Activated CD4-positive, alpha-beta memory T cell treated with anti-CD3 and anti-CD28 coated beads, Interleukin-2, amount 10 ng/mL, durations not matched to agents 7 days and 5 days (primary cell): ENCODE measurements at regions not wholly inside any gene's neighbourhood (a gene's known extent, or its start where the extent isn't known, plus 50 kb on each side); places are given as distances from the start of the nearest gene placed in this dataset.

Experiments used
- CTCF ChIA-PET: fragments of 350-600 bp; sonication (Branson Sonifier 250); formaldehyde crosslinking; loops from one replicate; lab custom pipeline; 2021; ENCODE audit warnings: antibody characterized with exemption, inconsistent platforms; lab: Charles Lee
- POLR2A ChIA-PET: fragments of 350-600 bp; sonication (Branson Sonifier 250); formaldehyde crosslinking; loops from one replicate; lab custom pipeline; 2021; ENCODE audit warnings: antibody characterized with exemption; lab: Charles Lee
- DNase-seq: peaks from one replicate; pipeline ENCODE4 v3.0.0-alpha.2; 2020
- H3K27ac Mint-ChIP-seq: one replicate; pipeline ENCODE4 v1.8.0; 2021; ENCODE audit warnings: mild to moderate bottlenecking, mixed read lengths
- H3K27me3 Mint-ChIP-seq: one replicate; pipeline ENCODE4 v1.8.0; 2021; ENCODE audit warnings: mixed read lengths
- H3K36me3 Mint-ChIP-seq: one replicate; pipeline ENCODE4 v1.8.0; 2021; ENCODE audit warnings: low read depth, mixed read lengths
- H3K4me1 Mint-ChIP-seq: one replicate; pipeline ENCODE4 v1.8.0; 2021; ENCODE audit warnings: mixed read lengths
- H3K4me3 Mint-ChIP-seq: one replicate; pipeline ENCODE4 v1.8.0; 2021; ENCODE audit warnings: mild to moderate bottlenecking, mixed read lengths
- H3K9me3 Mint-ChIP-seq: one replicate; pipeline ENCODE4 v1.8.0; 2021; ENCODE audit warnings: mixed read lengths

GRCh38 chr5:74240783-74241750 lies 399.5 kb downstream of the ENC1 start:
- POLR2A ChIA-PET: no interaction called here
- Mint-ChIP-seq H3K36me3 (no peaks in the 10 kb centered on the region), H3K4me1 (peaks cover 8% of the 10 kb centered on the region), H3K4me3 (no peak overlapping the region), H3K9me3 (no peaks in the 10 kb centered on the region), H3K27ac (no peak overlapping the region), H3K27me3 (peaks cover 25% of the 10 kb centered on the region)
- no peak for DNase-seq
- CTCF ChIA-PET: no interaction called here

- H3K4me1 Mint-ChIP-seq: peaks cover 8% of the 10 kb centered on the region
- no peak overlapping the region for H3K27ac Mint-ChIP-seq
- H3K27me3 Mint-ChIP-seq: peaks cover 25% of the 10 kb centered on the region
- H3K36me3 Mint-ChIP-seq: no peaks in the 10 kb centered on the region
- ChIA-PET POLR2A (no interaction called here), CTCF (no interaction called here)
- no peak overlapping the region for H3K4me3 Mint-ChIP-seq
- DNase-seq: no peak
- no peaks in the 10 kb centered on the region for H3K9me3 Mint-ChIP-seq
These were observed 401.3 kb downstream of the ENC1 start for GRCh38 chr5:74239261-74239660.

GRCh38 chr5:74237571-74238145 lies 402.9 kb downstream of the ENC1 start:
- H3K27me3 Mint-ChIP-seq: peaks cover 18% of the 10 kb centered on the region
- CTCF ChIA-PET: no interaction called here
- POLR2A ChIA-PET: no interaction called here
- H3K4me3 Mint-ChIP-seq: no peak overlapping the region
- no peak for DNase-seq
- H3K9me3 Mint-ChIP-seq: no peaks in the 10 kb centered on the region
- H3K27ac Mint-ChIP-seq: no peak overlapping the region
- H3K4me1 Mint-ChIP-seq: peaks cover 8% of the 10 kb centered on the region
- H3K36me3 Mint-ChIP-seq: no peaks in the 10 kb centered on the region

- Mint-ChIP-seq H3K27me3 (peaks cover 18% of the 10 kb centered on the region), H3K9me3 (no peaks in the 10 kb centered on the region), H3K4me3 (no peak overlapping the region), H3K27ac (no peak overlapping the region), H3K4me1 (peaks cover under 1% of the 10 kb centered on the region), H3K36me3 (no peaks in the 10 kb centered on the region)
- ChIA-PET CTCF (interaction anchor here (0.6 kb wide), 1 partner anchor 229 kb away, joined by 3 read pairs; no protein-coding TSS in a partner anchor), POLR2A (no interaction called here)
- no peak for DNase-seq
These were observed 405.0 kb downstream of the ENC1 start for GRCh38 chr5:74235552-74235951.

GRCh38 chr5:74233571-74233970 lies 407.0 kb downstream of the ENC1 start:
- Mint-ChIP-seq H3K27ac (no peak overlapping the region), H3K27me3 (peaks cover 13% of the 10 kb centered on the region), H3K4me3 (no peak overlapping the region), H3K4me1 (no peaks in the 10 kb centered on the region), H3K36me3 (no peaks in the 10 kb centered on the region), H3K9me3 (no peaks in the 10 kb centered on the region)
- no peak for DNase-seq
- CTCF ChIA-PET: no interaction called here
- POLR2A ChIA-PET: no interaction called here

GRCh38 chr5:74233091-74233490 lies 407.4 kb downstream of the ENC1 start:
- Mint-ChIP-seq H3K9me3 (no peaks in the 10 kb centered on the region), H3K27me3 (peaks cover 9% of the 10 kb centered on the region), H3K4me3 (no peak overlapping the region), H3K4me1 (no peaks in the 10 kb centered on the region), H3K27ac (no peak overlapping the region), H3K36me3 (no peaks in the 10 kb centered on the region)
- ChIA-PET POLR2A (no interaction called here), CTCF (no interaction called here)
- no peak for DNase-seq

GRCh38 chr5:74232276-74232675 lies 408.3 kb downstream of the ENC1 start:
- ChIA-PET CTCF (no interaction called here), POLR2A (no interaction called here)
- Mint-ChIP-seq H3K4me3 (no peak overlapping the region), H3K9me3 (no peaks in the 10 kb centered on the region), H3K36me3 (no peaks in the 10 kb centered on the region), H3K27me3 (peaks cover 11% of the 10 kb centered on the region), H3K27ac (no peak overlapping the region), H3K4me1 (no peaks in the 10 kb centered on the region)
- no peak for DNase-seq

GRCh38 chr5:74231697-74232096 lies 408.8 kb downstream of the ENC1 start:
- ChIA-PET POLR2A (no interaction called here), CTCF (no interaction called here)
- H3K27me3 Mint-ChIP-seq: peaks cover 7% of the 10 kb centered on the region
- H3K36me3 Mint-ChIP-seq: no peaks in the 10 kb centered on the region
- H3K9me3 Mint-ChIP-seq: no peaks in the 10 kb centered on the region
- no peak overlapping the region for H3K4me3 Mint-ChIP-seq
- no peaks in the 10 kb centered on the region for H3K4me1 Mint-ChIP-seq
- no peak overlapping the region for H3K27ac Mint-ChIP-seq
- no peak for DNase-seq

GRCh38 chr5:74226716-74227485 lies 413.6 kb downstream of the ENC1 start:
- Mint-ChIP-seq H3K4me3 (no peak overlapping the region), H3K9me3 (no peaks in the 10 kb centered on the region), H3K36me3 (no peaks in the 10 kb centered on the region), H3K27me3 (peaks cover 13% of the 10 kb centered on the region), H3K4me1 (no peaks in the 10 kb centered on the region), H3K27ac (no peak overlapping the region)
- ChIA-PET POLR2A (no interaction called here), CTCF (no interaction called here)
- no peak for DNase-seq

GRCh38 chr5:74225587-74225986 lies 414.9 kb downstream of the ENC1 start:
- CTCF ChIA-PET: no interaction called here
- Mint-ChIP-seq H3K4me1 (no peaks in the 10 kb centered on the region), H3K4me3 (no peak overlapping the region), H3K27me3 (peaks cover 11% of the 10 kb centered on the region), H3K27ac (no peak overlapping the region), H3K9me3 (no peaks in the 10 kb centered on the region), H3K36me3 (no peaks in the 10 kb centered on the region)
- POLR2A ChIA-PET: no interaction called here
- DNase-seq: no peak

- H3K9me3 Mint-ChIP-seq: no peaks in the 10 kb centered on the region
- CTCF ChIA-PET: no interaction called here
- no peak overlapping the region for H3K27ac Mint-ChIP-seq
- H3K27me3 Mint-ChIP-seq: peaks cover 11% of the 10 kb centered on the region
- no peak for DNase-seq
- H3K4me3 Mint-ChIP-seq: no peak overlapping the region
- H3K36me3 Mint-ChIP-seq: no peaks in the 10 kb centered on the region
- H3K4me1 Mint-ChIP-seq: no peaks in the 10 kb centered on the region
- POLR2A ChIA-PET: no interaction called here
These were observed 416.2 kb downstream of the ENC1 start for GRCh38 chr5:74224331-74224730.

- DNase-seq: no peak
- Mint-ChIP-seq H3K9me3 (no peaks in the 10 kb centered on the region), H3K27me3 (peaks cover 16% of the 10 kb centered on the region), H3K4me1 (no peaks in the 10 kb centered on the region), H3K36me3 (no peaks in the 10 kb centered on the region), H3K4me3 (no peak overlapping the region), H3K27ac (no peak overlapping the region)
- CTCF ChIA-PET: no interaction called here
- POLR2A ChIA-PET: no interaction called here
These were observed 417.7 kb downstream of the ENC1 start for GRCh38 chr5:74222806-74223205.

- no peak overlapping the region for H3K4me3 Mint-ChIP-seq
- peaks cover 22% of the 10 kb centered on the region for H3K27me3 Mint-ChIP-seq
- no peak for DNase-seq
- H3K27ac Mint-ChIP-seq: no peak overlapping the region
- no peaks in the 10 kb centered on the region for H3K4me1 Mint-ChIP-seq
- ChIA-PET POLR2A (no interaction called here), CTCF (no interaction called here)
- no peaks in the 10 kb centered on the region for H3K9me3 Mint-ChIP-seq
- no peaks in the 10 kb centered on the region for H3K36me3 Mint-ChIP-seq
These were observed 419.1 kb downstream of the ENC1 start for GRCh38 chr5:74221413-74221812.
